HK-2 (cell line): ENCODE measurements at regions not wholly inside any gene's neighbourhood (a gene's known extent, or its start where the extent isn't known, plus 50 kb on each side); places are given as distances from the start of the nearest gene placed in this dataset.

Experiments used
- DNase-seq: peaks from one replicate; pipeline ENCODE4 v3.0.0-alpha.2; 2018; ENCODE audit not compliant: unreplicated experiment

- DNase-seq, result no peak
Measured at GRCh38 chr2:195410074-195410671, 246.9 kb upstream of the SLC39A10 start.

DNA sequence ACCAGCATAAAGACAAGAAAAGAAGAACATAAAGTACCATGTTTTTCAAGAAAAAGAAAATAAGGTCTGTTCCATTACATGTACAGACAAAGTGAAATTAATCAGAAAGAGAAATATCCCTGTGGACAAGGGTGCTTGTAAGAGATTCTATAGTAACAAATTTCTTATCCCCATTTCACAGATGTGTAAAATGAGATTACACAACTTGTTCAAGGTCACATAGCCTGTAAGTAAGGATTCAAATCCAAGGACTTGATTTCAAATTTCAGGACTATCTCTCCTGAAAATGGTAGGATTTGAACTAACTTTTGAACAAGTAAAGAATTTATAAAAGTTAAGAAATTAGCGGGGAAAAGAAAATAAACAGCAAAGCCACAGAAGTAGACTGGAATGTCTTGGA lies 248.2 kb upstream of the SLC39A10 start:
- DNase-seq, result no peak

GRCh38 chr2:195408196-195408595 lies 248.8 kb upstream of the SLC39A10 start:
- DNase-seq, result no peak

DNA sequence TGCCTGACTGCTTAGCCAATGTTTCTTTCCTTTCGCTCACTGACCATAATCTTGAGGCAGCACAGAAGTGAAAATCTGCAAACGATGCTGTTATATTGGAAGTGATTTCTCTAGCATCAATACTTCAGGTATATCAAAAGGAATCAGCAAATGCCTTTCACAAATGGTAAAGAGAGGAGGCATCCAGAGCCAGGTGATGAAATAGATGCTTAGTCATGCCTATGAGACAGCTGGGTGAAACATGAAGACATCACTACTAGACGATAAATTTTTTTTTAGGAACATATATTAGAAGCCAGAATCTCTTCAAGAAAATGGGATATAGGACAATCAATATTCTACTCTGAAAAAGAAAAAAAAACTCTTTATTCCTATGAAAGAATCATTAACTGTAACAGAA lies 249.2 kb upstream of the SLC39A10 start:
- DNase-seq, result no peak

GRCh38 chr2:195406886-195407603 lies 250.0 kb upstream of the SLC39A10 start:
- DNase-seq, result no peak

DNA sequence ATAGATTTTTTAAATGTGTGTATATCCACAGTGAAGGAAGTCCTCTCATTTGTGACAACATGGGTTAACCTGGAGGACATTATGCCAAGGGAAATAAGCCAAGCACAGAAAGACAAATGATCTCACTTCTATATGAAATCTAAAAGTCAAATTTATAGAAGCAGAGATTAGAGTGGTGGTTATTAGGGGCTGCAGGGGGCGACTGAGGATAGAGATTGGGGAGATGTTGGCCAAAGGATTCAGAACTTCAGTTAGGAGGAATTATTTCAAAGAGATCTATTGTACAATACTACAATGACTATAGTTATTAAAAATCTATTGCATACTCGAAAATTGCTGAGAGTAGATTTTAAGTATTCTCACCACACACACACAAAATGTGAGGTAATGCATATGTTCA lies 252.4 kb upstream of the SLC39A10 start:
- DNase-seq, result no peak

GRCh38 chr2:195396479-195396878 lies 260.5 kb upstream of the SLC39A10 start:
- no peak for DNase-seq

DNA sequence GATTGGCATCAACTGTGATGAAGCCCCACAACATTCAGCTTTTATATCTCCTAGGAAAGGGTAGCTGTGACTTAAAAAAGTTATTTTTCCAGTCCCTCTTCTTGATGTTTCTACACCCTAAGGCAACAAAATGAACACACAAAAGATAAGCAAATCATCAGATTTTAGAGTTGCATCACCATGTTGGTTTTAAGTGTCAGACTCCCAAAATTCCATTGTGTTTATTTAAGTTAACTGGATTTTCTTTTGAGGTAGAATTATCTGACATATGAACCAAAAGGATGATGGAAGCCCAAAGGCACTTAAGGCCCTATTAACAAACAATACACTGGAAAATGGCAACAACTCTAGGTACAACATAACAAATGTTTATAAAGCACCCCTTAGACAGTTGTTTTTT lies 261.7 kb upstream of the SLC39A10 start:
- no peak for DNase-seq

- DNase-seq, result no peak
Measured at GRCh38 chr2:195392446-195393336, 264.3 kb upstream of the SLC39A10 start.

DNA sequence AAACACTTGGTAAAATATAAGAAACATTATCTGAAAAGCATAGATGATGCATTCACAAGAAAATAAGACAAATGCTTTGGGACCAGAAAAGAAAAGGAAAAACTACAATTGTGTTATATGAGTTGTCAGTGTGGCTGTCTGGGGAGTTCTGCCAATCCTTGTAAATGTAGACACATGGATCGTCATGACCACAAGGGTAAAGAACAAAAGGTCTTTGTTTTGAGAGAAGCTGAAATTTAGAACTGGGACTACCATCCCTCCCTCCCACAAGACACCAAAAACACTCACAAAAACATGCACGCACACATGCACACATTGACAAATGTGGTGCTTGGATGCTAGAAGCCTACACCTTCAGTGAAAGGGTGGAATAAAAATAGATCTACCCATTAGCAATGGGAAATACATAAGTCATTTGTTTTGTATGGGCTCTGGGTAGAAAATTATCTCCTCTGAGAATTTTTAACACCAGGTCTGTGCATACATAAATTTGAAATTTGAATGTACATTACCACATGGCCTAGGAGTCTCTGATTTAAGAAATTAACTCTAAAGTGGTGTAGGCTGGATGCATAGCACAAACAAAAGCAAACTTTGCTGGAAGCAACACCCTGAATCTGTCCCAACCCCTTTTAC lies 266.2 kb upstream of the SLC39A10 start:
- DNase-seq, result no peak

- DNase-seq, result no peak
Measured at GRCh38 chr2:195388028-195388427, 269.0 kb upstream of the SLC39A10 start.

GRCh38 chr2:195382186-195382585 lies 274.8 kb upstream of the SLC39A10 start:
- no peak for DNase-seq

DNA sequence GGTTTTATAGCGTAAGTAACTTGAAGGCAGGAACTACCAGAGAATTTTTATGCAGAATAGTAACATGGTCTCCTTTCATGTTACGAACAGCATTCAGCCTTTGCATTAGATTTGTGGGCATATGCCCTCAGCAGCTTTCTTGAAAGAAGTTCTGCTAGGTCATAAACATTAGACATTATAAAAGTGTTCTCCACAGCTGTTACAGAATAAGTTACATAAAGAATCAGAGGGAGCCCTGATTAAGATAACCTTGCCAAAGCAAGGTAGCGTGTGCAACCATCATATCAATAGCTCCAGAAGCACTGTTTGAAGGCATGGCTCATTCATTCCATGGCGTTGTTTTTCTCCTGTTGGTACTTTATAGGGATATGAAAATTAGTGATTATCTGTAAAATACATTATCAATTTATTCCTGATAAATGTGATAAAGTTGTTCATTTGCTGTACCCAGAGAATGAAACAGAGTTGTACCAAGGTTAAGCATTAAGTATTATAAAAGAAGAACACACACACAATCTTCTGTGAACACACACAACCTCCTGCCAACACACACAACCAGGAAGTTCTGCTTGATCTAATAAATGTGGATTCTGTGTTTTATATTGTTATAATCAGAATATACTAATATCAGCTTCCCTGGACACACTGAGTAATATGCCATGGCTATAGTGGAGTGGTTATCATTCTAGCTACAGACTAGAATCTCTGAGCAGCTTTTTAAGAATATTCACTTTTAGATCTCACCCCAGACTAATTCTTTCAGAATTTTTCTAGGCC lies 286.7 kb upstream of the SLC39A10 start:
- DNase-seq, result no peak

DNA sequence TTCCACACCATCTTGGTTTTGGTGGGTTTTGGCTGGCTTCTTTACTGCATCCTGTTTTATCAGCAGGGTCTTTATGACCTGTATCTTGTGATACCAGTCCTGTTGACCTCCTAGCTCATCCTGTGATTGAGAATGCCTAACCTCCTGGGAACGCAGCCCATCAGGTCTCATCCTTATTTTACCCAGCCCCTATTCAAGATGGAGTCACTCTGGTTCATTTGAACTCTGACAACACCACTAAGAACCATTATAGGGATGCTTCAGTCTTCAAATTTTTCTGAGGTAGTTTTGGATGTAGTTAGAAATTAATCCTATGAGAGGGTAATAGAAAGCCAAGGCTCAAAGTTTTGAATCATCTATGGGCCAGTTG lies 287.8 kb upstream of the SLC39A10 start:
- DNase-seq, result no peak

DNA sequence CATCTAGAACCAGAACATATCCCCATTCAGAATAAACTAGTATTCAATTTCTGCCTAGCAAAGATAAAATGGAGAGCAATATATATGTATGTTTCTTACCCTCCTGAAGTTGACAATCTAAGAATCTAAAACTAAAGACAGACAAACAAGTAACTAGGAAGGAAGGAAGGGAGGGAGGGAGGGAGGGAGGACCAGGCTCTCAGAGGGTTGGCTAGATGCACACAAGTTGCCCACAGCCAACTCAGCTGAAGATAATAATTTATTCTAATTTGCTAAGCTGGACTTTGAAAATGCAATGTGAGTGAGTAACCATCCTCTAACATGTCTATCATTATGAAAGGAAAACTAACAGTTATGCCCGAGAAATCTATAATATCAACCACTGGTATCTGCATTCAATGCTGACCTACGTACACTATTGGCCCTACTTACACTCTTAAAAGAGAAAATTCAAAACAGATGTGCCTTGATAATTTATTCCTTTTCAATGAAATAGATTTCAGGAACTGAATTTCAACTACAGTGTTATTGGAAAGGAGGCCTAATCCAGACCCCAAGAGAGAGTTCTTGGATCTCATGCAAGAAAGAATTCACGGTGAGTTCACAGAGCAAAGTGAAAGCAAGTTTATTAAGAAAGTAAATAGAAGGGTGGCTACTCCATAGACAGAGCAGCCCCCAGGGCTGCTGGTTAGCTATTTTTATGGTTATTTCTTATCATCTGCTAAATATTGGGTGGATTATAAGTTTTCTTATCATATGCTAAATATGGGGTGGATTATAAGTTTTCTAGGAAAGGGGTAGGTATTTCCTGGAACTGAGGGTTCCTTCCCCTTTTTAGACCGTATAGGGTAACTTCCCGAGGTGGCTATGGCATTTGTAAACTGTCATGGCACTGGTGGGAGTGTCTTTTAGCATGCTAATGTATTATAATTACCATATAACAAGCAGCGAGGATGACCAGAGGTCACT lies 288.5 kb upstream of the SLC39A10 start:
- no peak for DNase-seq

DNA sequence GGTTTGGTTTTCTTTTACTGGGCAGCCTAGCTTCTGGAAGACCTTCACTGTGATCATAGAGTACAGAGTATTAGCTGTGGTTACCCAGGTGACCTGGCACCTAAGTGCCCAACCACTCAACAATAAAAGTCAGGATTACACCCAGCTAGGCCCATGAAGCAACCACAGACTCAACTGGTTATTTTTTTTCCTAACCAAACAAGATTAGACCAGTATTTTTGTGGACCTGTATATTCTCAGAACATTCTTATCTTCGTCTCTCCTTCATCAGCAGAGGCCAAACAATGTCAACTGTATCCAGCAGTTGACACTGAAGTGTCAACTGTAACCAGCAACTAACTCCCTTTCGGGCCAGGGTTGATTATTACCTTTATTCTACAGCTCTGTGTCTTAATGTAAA lies 289.2 kb upstream of the SLC39A10 start:
- no peak for DNase-seq

DNA sequence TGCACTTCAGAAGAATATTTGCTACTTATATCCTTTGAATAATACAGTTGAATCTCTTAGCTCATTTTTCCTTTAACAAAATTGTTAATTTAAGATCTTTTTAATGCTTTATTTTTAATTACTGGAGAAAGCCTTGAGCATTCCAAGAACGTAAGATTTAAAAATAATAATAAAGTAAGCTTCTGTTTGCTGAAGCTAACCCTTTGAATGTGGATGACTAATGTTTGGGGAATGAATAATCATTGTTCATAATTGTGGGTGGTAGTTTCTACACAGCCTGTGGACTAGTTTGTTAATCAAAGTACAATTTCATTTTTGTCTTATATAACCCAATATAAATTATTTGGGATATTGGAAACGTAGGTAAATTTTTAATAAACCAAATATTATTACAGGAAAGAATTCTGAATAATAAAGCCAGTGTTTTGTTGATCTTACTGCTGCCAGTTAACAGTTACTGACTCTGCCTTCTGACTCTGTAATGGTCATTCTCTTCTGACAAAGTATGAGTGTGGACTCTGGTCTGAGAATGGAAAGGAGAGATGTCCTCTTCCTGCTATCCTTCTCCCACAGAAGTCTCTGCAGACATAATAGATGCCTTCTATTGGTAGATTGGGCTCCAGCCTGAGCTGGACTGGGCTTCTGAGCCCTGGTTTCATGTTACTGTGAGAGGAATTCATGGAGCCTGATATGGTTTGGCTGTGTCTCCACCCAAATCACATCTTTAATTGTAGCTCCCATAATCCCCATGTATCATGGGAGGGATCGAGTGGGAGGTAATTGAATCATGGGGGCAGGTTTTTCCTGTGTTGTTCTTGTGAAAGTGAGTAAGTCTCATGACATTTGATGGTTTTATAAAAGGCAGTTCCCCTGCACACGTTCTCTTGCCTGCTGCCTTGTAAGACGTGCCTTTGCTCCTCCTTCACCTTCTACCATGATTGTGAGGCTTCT lies 292.7 kb upstream of the SLC39A10 start:
- no peak for DNase-seq

DNA sequence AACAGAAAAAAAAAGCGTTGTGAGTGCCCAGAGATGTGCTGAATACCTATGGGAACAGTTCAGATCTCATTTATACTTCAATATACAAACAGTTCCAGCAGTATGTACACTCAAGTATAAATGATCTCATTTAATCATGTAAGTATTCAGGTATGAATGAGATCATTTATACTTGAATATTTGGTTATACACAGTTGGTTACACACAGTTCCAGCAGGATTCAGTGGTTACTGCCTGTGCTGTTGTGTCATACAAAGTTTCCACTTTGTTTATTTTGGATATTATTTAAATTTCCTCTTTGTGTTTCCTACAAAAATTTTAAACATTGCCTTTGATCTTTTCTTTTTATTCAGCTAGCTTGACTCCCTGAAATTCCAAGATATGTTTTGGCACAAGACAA lies 293.5 kb upstream of the SLC39A10 start:
- DNase-seq, result no peak

- DNase-seq, result no peak
Measured at GRCh38 chr2:195360242-195360641, 296.8 kb upstream of the SLC39A10 start.
